Neutrophil (primary cell): ENCODE measurements at regions not wholly inside any gene's neighbourhood (a gene's known extent, or its start where the extent isn't known, plus 50 kb on each side); places are given as distances from the start of the nearest gene placed in this dataset.

Experiments used
- H3K27ac ChIP-seq: fragments of 200-600 bp; sonication (generic); 2 replicates; pipeline ENCODE4 v1.5.1; 2016; ENCODE audit warnings: mild to moderate bottlenecking, moderate library complexity
- H3K27me3 ChIP-seq: fragments of 200-600 bp; sonication (generic); 2 replicates; pipeline ENCODE4 v1.6.0; 2016; ENCODE audit warnings: mild to moderate bottlenecking
- H3K36me3 ChIP-seq: fragments of 200-600 bp; sonication (generic); 2 replicates; pipeline ENCODE4 v1.5.1; 2017
- H3K4me1 ChIP-seq, 2 experiments: fragments of 200-600 bp in 1 of 2; sonication (generic) in 1 of 2; 1 replicate in 1 of 2; 2 replicates in 1 of 2; pipeline versions ENCODE4 v1.5.1 to v1.6.1; 2013 to 2016; ENCODE audit warnings: low read depth in 1 of 2, low read length in 1 of 2, mild to moderate bottlenecking in 1 of 2, moderate library complexity in 1 of 2; ENCODE audit not compliant: control insufficient read depth in 1 of 2, insufficient read depth in 1 of 2
- H3K4me3 ChIP-seq, 2 experiments: fragments of 200-600 bp in 1 of 2; sonication (generic) in 1 of 2; 1 replicate in 1 of 2; 2 replicates in 1 of 2; pipeline ENCODE4 v1.5.1; 2013 to 2016; ENCODE audit warnings: low read depth in 1 of 2, low read length in 1 of 2, mild to moderate bottlenecking in 1 of 2, moderate library complexity in 1 of 2
- H3K9me3 ChIP-seq: fragments of 200-600 bp; sonication (generic); 2 replicates; pipeline ENCODE4 v1.5.1; 2016
- TF ChIP-seq, protein P1 (sequence below): fragments of 200-600 bp; sonication (generic); IDR thresholded peaks from 2 replicates; pipeline ENCODE4 v1.5.1; 2016; ENCODE audit warnings: antibody characterized with exemption

- Histone ChIP-seq H3K4me1 (peaks cover 0 to 14% of the 10 kb centered on the region in 2 experiments), H3K27ac (no peak overlapping the region)
These were observed 145.2 kb downstream of the ZFP36L2 start for GRCh38 chr2:43081131-43081765.

GRCh38 chr2:43080571-43081021 is 145.8 kb downstream of the ZFP36L2 start:
- peaks cover 0 to 18% of the 10 kb centered on the region in 2 experiments for H3K4me1 ChIP-seq

More at GRCh38 chr2:43081131-43081765, 145.2 kb downstream of the ZFP36L2 start:
- H3K4me3 ChIP-seq: no peak overlapping the region
- H3K27me3 ChIP-seq: no peaks in the 10 kb centered on the region
- no peaks in the 10 kb centered on the region for H3K36me3 ChIP-seq
- no peaks in the 10 kb centered on the region for H3K9me3 ChIP-seq
- TF ChIP-seq, protein P1, sequence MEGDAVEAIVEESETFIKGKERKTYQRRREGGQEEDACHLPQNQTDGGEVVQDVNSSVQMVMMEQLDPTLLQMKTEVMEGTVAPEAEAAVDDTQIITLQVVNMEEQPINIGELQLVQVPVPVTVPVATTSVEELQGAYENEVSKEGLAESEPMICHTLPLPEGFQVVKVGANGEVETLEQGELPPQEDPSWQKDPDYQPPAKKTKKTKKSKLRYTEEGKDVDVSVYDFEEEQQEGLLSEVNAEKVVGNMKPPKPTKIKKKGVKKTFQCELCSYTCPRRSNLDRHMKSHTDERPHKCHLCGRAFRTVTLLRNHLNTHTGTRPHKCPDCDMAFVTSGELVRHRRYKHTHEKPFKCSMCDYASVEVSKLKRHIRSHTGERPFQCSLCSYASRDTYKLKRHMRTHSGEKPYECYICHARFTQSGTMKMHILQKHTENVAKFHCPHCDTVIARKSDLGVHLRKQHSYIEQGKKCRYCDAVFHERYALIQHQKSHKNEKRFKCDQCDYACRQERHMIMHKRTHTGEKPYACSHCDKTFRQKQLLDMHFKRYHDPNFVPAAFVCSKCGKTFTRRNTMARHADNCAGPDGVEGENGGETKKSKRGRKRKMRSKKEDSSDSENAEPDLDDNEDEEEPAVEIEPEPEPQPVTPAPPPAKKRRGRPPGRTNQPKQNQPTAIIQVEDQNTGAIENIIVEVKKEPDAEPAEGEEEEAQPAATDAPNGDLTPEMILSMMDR: no peak

DNA sequence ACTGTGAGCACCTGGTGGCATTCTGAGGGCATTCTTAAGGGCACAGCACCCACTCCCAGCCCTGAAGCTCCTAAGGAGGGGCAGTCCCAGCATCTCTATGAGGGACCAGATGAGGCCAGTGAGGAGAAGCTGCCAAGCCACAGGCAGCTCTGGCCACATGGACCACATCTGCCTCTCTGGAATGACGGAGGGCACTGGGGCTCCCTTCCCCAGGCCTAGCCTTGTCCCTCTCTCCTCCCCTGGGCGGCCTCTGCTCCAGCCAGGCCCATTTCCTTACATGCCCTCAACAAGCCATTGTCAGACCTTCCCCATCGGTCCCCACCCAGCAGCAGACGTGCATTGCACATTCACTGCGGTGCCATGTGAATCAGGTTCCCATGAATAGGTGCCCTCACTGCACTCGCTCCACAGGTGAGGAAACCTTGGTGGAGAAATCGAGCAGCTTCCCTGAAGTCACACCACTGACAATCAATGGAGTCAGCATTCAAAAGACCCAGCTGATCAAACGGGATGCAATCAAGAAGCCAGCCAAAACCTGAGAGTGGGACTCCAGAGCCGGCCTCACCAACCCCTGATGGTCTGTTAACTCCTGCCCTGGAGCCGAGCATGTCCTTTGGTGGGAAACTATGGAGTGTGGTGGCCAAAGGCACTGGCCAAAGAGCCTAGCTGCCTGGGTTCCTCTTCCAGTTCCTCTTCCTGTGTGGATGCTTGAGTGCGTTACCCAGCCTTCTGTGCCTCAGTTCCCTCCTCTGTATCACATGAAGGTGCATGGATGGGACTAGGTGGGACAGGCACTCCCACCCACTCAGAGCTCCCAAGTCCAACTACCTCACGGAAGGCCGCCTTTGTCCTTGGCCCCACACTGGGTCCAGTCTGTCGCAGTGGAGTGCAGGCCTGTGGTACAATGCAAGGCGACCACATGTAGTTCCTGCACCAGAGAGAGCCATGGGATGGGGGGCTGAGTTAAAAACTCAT is 147.3 kb downstream of the ZFP36L2 start:
- TF ChIP-seq, protein P1: no peak
- no peaks in the 10 kb centered on the region for H3K9me3 ChIP-seq
- peaks cover 0 to 18% of the 10 kb centered on the region in 2 experiments for H3K4me1 ChIP-seq
- no peak overlapping the region for H3K4me3 ChIP-seq
- H3K27me3 ChIP-seq: no peaks in the 10 kb centered on the region
- no peak overlapping the region for H3K27ac ChIP-seq
- no peaks in the 10 kb centered on the region for H3K36me3 ChIP-seq

More at GRCh38 chr2:43080571-43081021, 145.8 kb downstream of the ZFP36L2 start:
- Histone ChIP-seq H3K27ac (no peak overlapping the region), H3K4me3 (no peak overlapping the region), H3K27me3 (no peaks in the 10 kb centered on the region), H3K36me3 (no peaks in the 10 kb centered on the region), H3K9me3 (no peaks in the 10 kb centered on the region)
- TF ChIP-seq, protein P1: no peak

DNA sequence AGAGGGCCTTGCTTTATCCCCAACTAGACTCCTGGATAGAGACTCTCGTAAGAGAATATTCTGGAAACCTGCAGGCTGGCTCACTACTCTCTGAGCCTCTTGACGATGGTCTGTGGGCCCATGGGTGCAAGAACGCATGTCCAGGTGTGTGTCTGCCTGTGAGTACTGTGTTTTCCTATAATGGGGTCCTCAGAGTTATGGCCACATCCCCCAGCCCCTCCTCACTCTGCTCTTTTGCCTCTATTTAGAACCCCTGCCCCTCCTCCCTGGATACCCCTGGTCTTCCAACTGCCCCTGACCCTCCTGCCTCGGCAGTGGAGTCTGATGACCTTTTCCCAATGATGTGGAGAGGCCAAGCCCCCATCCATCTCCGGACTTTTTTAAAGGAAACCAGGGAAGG is 148.1 kb downstream of the ZFP36L2 start:
- H3K27ac ChIP-seq: no peak overlapping the region
- no peaks in the 10 kb centered on the region for H3K36me3 ChIP-seq
- TF ChIP-seq, protein P1: no peak
- H3K27me3 ChIP-seq: no peaks in the 10 kb centered on the region
- H3K9me3 ChIP-seq: no peaks in the 10 kb centered on the region
- H3K4me1 ChIP-seq: peaks cover 0 to 15% of the 10 kb centered on the region in 2 experiments
- no peak overlapping the region for H3K4me3 ChIP-seq

- no peak overlapping the region for H3K27ac ChIP-seq
- H3K27me3 ChIP-seq: no peaks in the 10 kb centered on the region
- no peaks in the 10 kb centered on the region for H3K36me3 ChIP-seq
- H3K4me3 ChIP-seq: no peak overlapping the region
- H3K4me1 ChIP-seq: peaks cover 0 to 15% of the 10 kb centered on the region in 2 experiments
- no peaks in the 10 kb centered on the region for H3K9me3 ChIP-seq
- TF ChIP-seq, protein P1: no peak
These were observed 148.5 kb downstream of the ZFP36L2 start for GRCh38 chr2:43077876-43078275.
